Inflammatory macrophage treated with lipopolysaccharide for 1 hour (primary cell): ENCODE measurements at regions not wholly inside any gene's neighbourhood (a gene's known extent, or its start where the extent isn't known, plus 50 kb on each side); places are given as distances from the start of the nearest gene placed in this dataset.

Experiments used
- DNase-seq, 2 donors: peaks; one replicate each; pipeline ENCODE4 v3.0.0-alpha.2; 2020 to 2022

- DNase-seq, result no peak
Measured at GRCh38 chr9:10674586-10674985, 61.8 kb upstream of the PTPRD start.

DNA sequence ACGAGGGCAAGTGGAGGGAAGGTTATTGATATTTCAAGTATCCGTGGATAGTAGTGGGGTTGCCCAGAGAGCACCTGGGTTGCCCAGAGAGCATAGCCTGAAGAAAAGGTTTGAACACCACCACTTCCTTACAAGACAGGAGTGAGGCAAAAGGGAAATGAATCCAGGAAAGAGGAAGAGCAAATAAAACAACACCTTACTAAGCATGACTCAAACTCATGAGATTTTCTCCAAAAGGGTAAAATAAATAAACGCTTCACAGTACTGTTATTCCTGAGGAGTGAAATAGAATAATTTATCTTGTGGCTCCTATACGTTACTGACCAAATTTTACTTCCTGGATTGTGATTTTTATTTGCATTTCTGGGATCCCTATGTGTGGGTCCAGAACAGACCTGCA, 65.2 kb upstream of the PTPRD start:
- no peak for DNase-seq

GRCh38 chr9:10678790-10679189, 66.0 kb upstream of the PTPRD start:
- no peak for DNase-seq

- DNase-seq, result no peak
Measured at GRCh38 chr9:10686943-10687342, 74.1 kb upstream of the PTPRD start.

DNA sequence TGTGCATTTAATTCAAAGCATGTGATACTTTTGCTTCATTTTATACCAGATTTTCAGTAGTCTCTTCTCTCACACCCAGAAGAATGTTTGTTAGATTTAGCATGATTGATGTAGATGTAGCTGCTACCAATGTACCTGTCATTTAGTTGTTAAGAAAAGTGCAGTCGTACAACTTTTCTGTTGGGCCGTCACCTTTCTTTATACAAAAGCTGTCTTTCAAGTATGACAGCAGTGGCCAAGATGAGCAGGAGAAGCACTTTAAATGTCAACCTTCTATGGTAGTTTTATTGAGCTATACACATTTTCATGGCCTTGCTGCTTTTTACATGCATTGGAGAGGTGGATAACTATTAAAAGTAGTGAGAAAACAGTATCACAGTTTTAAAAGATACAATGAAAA, 77.7 kb upstream of the PTPRD start:
- DNase-seq, result no peak

GRCh38 chr9:10697044-10697443, 84.2 kb upstream of the PTPRD start:
- DNase-seq, result no peak

DNA sequence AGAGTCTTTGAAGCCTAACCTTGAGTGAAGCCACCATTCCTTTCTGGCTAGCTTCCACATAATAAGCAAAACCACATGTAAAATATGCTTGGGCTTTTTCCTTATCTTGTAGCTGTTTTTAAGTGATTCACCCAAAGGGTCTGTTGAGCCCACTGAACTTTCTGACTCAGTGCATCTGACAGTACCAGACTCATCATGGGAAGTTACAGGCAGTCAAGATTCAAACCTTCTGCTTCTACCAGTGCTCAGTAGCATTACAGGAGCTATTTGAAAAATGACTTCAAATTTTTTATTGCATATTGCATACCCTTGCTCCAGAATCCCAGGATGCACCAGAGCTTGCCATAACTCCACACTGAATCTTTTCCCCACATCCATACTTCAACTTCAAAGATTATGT, 87.5 kb upstream of the PTPRD start:
- no peak for DNase-seq

- DNase-seq, result no peak
Measured at GRCh38 chr9:10700915-10701314, 88.1 kb upstream of the PTPRD start.

DNA sequence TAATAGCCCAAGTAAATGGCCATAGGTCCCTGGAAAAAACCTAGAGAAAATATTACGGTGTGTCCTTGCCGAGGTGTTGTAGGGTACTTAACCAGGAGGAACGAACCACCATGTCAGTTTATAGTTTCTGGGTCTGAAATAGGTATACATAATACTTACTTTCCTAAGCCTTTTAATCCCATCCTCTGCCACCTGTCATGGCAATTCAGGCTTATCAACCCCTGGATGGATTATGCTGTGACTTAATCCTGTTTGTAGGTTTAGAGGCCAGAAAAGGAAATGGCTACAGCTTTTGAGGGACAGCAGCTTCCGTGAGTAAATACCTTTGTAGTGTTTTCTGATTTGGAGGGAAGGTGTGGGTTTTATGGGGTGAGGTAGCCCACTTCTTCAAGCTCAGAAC, 89.1 kb upstream of the PTPRD start:
- DNase-seq, result no peak

DNA sequence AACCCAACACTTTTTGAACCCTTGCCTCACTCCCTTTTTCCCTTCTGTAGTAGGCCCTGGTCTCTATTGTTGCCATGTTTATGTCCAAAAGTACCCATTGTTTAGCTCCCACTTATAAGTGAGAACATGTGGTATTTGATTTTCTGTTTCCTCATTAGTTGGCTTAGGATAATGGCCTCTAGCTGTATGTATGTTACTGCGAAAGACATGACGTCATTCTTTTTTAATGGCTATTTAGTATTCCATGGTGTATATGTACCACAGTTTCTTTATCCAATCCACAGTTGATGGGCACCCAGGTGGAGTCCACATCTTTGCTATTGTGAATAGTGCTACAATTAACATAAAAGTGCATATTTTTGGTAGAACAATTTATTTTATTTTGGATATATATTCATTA, 90.3 kb upstream of the PTPRD start:
- no peak for DNase-seq

DNA sequence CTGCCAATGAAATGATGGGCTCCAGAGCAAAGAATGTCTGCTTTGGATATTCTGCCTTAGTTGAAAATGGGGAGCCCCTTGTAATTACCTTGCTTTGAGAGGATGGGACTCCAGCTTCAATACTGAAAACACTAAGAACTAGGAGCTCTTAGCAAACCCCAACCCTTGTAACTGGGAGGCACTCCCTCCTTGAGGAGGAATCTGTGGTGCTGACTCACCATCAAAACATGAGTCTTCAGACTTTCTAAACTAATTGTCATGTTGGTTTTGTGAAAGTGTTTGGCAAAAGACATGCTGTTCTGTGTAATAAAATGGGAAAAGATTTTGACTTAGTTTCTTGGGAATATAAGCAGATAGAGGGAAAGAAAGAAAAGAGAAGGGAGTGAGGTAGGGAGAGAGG, 91.9 kb upstream of the PTPRD start:
- DNase-seq, result no peak

DNA sequence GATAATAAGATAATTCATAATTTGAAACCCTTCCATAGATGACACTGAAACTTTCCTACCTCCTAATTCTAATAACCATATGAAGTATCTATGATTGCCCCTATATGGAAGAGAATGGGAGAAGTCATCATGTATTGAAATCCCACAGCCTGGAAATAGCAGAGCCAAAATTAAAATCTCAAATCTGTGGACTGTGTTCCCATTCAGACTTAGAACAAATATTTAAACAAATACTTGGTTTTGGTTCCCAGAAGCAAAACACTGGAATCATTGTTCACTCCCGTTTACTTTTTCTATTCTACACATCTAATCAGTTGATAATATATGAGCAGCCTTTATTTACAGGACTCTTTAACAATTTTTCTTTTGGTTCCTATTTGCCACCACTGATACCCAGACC, 92.6 kb upstream of the PTPRD start:
- DNase-seq, result no peak

DNA sequence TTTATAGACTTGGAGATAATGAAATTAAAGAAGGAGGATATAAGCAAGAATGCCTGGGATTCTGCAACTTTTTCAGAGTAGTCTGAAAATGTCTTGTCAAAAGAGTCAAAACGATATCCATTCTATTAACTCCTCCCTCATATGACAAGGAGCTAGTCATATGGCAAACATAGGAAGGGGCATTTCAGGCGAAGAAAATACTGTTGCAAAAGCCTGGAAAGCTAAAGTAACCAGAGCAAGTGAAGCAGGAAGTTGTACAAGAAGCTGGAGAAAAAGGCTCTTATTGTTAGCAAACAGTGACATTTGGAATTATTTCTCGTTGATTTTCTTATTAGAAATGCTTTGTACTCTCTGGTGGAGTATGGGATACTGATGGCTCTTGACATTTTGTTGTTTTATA, 94.0 kb upstream of the PTPRD start:
- no peak for DNase-seq

DNA sequence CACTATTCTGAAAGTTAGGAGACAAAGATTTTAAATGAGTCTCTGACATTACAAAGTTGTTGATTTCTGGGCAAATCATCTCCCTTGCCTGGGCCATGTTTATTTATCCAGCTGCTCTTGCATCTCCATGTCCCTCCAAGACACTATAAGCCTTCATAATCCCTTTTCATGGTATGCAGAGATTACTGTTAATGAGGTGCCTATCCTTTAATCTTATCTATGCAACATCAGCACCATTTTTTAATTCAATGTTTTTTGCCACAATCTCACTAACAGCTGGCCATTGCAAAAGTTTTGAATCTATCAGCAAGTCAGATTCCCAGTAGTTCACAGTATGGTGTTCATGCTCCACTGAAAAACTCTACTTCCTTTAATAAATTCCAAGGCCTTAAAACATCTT, 108.5 kb upstream of the PTPRD start:
- no peak for DNase-seq

DNA sequence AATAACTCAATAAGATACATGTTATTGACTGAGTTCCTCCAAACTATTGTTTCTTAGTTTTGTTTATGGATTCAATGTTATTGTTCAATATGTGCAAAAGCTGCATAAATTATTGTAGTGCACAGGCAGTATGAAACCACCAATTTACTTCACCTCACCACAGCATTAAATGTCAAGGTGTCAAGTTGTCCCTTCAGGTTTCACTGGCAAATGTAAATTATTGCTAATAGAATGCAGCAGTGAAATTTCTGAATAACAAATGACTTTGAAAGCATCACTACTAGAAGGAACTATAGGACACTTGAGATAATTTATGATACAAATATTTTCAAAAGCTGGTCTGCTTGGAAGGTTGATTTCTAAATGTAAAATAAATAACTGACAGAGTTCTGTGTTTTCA, 116.4 kb upstream of the PTPRD start:
- no peak for DNase-seq

GRCh38 chr9:10744669-10745068, 131.9 kb upstream of the PTPRD start:
- DNase-seq, result no peak

DNA sequence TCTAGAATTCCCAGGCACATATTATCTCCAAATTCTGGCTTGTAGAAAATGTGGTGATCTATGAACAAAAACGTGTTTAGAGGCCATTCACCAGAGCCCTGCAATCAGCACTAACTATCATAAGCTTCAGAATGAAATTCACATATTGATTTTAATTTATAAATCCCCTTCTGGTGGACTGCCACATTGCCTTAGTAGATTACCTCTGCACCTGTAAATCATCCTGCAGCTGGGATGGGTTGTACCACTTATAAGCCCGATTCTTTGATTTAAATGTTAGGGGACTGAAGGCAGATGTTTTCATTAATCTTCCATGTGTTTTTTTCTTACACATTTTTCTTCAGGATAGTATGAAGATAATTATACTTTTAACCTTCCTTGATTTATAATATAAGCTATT, 140.7 kb upstream of the PTPRD start:
- no peak for DNase-seq

GRCh38 chr9:10764481-10764880, 151.7 kb upstream of the PTPRD start:
- no peak for DNase-seq

GRCh38 chr9:10773136-10773535, 160.3 kb upstream of the PTPRD start:
- no peak for DNase-seq

GRCh38 chr9:10774051-10774450, 161.2 kb upstream of the PTPRD start:
- no peak for DNase-seq

DNA sequence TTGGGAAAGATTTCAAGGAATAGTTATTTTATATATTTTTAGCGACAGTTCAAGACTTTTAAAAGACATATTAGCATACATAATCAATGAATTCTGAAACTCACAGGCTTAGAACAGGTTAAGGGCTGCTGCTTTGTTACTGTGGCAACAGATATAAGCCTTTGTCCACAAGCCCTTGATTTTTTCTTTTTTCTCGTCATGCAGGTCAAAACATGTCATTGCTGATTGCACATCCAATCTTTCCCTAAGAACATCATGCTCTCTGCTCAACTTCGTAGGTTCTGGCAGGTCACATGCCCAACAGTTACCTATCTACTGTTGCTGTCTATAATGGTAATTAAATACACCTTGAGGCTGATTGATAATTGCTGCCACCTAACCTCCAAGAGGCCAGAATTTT, 172.5 kb upstream of the PTPRD start:
- DNase-seq, result no peak

DNA sequence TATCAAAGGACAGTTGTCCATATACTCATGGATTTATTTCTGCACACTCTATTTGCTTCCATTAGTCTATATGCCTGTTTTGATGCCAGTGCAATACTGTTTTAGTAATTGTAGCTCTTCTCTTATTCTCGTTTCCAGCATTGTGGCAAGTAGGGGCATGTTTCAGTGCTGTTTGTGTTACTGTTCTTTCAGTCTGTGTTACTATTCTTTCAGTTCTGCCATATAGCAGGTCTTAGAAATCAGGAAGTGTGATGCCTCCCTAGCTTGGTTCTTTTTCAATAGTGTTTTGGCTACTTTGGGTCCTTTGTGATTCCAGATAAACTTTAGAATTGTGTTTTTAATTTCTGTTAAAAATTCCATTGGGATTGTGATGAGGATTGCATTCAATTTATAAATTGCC, 180.5 kb upstream of the PTPRD start:
- no peak for DNase-seq

GRCh38 chr9:10804486-10804885, 191.7 kb upstream of the PTPRD start:
- DNase-seq, result no peak

DNA sequence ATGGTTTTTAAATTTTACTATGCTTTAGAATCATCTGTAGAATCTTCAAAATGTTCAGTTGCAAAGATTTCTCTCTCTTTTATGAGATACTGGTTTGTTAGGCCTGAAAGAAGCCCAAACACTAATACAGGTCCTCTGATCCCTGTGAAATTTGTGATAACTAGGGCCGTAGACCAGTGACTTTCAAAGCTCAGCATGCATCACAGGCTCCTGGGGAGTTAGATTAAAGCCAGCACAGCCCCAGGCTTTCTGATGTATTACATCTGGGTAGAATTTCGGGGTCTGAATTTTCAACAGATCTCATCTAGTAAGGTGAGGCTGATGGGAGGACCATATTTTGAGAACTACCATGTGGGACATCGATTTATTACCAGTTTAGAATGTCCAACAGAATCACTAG, 194.1 kb upstream of the PTPRD start:
- no peak for DNase-seq

- DNase-seq, result no peak
Measured at GRCh38 chr9:10818206-10818605, 205.4 kb upstream of the PTPRD start.

DNA sequence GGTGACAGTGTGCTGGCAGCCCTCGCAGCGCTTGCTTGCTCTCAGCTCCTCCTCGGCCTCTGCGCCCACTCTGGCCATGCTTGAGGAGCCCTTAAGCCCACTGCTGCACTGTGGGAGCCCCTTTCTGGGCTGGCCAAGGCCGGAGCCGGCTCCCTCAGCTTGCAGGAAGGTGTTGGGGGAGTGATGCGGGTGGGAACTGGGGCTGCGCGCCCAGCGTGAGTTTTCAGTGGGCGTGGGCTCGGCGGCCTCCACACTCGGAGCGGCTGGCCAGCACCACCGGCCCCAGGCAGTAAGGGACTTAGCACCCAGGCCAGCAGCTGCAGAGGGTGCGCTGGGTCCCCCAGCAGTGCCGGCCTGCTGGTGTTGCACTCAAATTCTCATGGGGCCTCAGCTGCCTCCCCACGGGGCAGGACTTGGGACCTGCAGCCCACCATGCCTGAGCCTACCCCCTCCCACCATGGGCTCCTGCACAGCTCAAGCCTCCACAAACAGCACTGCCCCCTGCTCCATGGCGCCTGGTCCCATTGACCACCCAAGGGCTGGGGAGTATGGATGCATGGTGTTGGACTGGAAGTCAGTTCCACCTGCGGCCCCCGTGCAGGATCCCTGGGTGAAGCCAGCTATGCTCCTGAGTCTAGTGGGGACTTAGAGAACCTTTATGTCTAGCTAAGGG, 223.1 kb upstream of the PTPRD start:
- DNase-seq, result no peak
